HG02973 (cell line): ENCODE measurements at regions not wholly inside any gene's neighbourhood (a gene's known extent, or its start where the extent isn't known, plus 50 kb on each side); places are given as distances from the start of the nearest gene placed in this dataset.

ENCODE experiments used
- ATAC-seq: cut with Tn5 transposase; IDR thresholded peaks from one replicate; pipeline ENCODE4 v1.9.1; 2021; ENCODE audit warnings: moderate library complexity; ENCODE audit not compliant: unreplicated experiment

DNA sequence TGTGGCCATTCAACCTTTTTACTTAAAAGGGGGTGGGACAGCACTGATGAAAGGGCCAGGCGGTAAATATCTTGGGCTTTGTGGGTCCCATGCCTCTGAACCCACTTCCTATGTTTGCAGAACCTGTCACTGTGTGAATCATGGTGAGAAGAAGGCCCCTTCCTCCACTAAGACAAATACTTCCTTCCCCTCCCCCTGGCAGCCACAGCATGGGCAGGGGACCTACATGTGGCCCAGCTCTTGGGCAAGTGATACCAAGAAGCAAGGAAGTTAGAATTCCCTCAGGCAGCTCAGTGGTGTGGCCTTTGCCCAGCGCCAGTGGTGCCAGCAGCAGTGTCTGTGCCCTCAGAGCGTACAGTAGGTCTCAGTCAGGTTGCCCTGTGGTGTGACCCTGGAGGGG lies 168.6 kb downstream of the TRIM33 start:
- no peak for ATAC-seq

DNA sequence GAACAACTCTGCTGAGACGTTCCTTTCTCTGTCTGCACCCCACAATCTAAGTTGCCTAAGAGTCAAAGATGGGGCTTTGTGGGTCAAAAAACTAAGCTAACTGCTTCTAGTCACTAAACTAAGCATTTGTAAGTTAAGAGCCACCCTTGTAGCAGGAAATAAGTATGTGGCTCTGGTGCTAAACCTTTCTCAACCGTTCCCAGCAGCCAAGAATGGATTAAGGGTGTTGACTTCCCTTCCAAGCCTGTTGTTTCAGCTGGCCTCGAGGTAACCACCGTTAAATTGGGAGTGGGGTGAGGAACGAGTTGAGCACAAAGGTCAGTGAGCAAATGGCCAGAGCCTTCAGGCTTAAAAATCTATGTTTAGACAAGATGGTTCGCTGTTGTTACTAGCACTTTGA lies 169.1 kb downstream of the TRIM33 start:
- ATAC-seq, result no peak

DNA sequence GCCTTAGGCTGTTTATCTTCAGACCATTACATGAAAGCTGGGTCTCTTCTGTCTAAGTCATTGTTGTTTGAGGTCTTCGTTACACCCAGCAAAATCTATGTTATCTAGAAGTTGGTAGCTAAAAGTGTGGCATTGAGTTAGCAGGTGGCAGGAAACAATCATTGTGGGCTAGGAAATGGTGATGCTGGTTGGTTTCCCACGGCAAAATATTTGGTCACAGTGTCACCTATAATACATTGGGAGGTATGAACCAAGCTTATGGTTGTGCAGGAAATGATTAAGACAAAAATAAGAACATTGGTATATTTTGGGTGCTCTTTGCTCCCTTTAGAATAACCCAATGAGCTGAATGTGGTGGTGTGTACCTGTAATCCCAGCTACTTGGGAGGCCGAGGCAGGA lies 169.7 kb downstream of the TRIM33 start:
- ATAC-seq, result no peak

DNA sequence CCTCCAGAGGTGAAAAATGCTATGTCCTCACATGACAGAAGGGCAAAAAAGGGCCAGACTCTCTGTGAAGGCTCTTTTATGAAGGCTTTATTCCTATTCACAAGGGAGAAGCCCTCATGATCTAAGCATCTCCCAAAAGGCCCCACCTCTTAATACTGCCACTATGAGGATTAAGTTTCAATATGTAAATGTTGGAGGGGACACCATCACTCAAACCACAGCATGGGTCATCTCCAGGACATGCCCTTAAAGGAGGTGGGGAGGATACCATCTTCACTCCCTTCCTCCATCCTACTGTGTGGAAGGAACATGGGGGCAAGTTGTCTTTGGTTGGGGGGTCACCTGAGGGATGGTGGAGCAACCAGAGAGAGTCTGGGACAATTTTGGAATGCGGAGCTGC lies 170.1 kb downstream of the TRIM33 start:
- no peak for ATAC-seq

DNA sequence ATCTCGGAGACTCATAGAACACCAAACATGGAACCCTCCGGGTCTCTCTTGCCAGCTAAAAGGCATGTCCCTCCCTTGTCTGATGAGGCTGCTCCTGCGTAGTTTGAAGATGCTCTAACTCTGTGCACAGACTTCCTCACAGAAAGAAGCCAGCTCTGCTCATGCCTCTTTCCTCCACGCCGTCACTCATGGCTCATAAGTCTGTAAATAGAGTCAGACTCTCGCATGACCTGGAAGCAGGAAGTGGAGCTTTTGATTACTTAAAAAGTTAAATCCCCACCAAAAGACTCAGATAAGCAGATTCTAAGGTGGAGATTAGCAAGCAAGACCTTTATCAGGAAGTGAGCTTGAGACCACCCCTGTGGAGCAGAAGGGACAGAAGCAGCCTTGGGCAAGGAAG lies 171.6 kb downstream of the TRIM33 start:
- ATAC-seq, result no peak

DNA sequence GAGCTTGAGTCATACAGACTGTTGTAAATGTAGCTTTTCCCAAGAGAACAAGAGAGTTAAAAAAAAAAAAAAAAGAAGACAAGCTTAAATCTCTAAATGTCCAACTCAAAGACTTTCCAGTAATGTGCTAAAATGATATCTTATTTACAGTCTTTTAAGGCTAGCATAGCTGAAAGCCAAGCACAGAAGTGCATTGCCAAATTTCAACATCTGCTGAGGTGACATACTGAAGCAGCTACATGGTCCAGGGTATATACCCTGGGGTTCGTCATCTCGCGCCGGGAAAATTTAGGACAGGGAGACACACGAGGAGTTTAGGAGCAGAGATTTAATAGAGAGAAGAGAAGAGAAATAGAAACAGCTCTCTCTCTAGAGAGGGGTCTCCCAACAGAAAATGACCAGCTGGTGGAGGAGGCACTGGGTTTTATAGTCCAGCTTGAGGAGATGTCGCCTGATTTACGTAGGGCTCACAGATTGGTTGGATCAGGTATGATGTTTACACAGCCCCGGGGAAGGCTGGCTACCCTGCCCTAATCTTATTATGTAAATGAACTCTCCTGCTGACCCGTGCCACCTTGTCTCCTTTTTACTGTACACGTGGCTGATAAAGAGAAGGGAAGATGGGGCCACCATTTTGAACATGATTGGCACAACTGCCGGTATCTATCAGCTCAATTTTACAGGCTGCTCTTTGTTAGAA lies 172.7 kb downstream of the TRIM33 start:
- no peak for ATAC-seq

DNA sequence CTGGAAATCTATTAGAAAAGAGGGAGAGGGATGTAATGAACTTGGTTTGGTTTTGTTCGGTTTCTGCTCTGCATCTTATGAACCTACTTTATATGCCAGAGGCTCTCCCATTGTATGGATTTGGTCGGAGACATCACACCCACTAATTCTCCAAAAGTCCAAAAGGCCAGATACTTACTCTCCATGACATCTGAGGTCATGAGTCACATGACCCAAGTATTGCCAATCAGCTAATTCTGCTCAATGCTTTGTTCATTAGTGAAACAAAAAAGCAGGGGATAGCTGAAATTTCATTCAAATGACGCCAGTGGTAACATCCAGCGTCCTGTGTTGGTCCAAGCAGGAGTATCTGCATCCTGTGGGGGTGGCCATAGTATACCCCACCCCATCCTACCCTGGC lies 173.6 kb downstream of the TRIM33 start:
- ATAC-seq, result no peak

DNA sequence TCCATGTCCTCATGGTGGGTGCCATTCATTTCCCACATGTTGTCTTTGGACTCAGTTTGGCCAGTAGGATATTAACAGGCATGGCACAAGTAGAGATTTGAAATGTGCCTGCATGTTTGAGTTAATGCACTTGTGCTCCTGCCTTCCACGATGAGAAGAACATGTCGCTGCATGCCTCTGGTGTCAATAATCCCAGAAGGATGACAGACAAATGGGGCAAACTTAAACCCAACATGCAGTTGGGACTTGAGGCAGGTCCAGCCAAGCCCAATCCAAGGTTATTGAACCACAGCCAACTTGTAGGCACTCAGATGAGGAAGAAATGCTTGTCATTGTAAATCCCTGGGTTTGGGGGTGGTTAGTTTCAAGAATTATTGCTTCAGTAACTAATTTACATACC lies 174.6 kb downstream of the TRIM33 start:
- no peak for ATAC-seq

DNA sequence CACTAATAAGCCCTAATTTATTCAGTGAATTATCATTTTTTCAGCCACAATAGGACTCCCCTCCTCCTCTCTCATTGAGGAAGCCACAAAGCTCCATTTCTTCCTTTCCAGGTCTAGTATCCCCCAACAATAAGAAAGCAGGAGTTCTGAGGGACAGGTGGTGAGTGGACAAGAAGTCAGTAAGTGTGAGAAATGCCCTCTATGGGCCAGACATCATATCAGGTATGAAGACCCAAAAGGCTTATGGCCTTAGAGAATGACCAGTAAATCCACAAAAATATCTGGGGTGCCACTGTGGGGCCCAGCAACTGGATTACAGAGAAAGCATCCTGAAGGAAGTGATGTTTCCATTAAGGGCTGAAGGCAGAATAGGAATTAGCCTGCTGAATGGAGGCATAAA lies 175.7 kb downstream of the TRIM33 start:
- no peak for ATAC-seq

DNA sequence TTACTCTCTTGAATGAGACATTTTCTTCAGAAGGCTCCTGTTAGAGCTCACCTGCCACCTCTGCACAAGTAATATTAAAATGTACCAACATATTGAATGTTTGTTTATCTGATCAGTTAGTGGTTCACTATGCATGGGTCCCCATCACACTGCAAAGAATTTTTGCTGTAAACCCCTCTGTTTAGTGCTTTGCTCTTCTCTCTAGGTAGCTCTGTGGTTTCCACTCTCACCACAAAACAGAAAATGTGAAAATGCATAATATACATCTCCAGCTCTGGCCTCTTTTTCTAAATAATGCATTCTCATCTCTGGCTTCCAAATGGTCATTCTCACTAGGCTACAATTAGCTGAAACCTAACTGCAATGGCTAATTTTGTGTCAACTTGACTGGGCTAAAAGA lies 176.7 kb downstream of the TRIM33 start:
- no peak for ATAC-seq

DNA sequence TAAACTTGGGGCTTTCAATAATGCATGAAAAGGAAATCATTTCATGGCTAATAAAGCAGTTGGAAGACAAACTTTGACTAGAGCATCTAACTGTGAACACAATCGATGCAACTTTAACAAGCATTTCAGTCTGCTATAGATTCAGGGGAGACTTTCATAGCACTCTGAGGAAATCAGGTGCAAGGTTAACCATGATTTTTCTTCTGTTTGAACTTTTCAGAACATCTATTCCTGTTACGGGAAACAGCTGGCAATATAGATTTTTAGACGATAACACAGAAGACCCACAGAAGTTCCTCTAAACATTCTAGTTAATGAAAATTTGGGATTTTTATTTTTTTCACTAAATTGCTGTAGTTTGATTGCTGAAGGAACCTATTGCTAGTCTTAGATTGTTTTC lies 177.3 kb downstream of the TRIM33 start:
- ATAC-seq, result no peak

DNA sequence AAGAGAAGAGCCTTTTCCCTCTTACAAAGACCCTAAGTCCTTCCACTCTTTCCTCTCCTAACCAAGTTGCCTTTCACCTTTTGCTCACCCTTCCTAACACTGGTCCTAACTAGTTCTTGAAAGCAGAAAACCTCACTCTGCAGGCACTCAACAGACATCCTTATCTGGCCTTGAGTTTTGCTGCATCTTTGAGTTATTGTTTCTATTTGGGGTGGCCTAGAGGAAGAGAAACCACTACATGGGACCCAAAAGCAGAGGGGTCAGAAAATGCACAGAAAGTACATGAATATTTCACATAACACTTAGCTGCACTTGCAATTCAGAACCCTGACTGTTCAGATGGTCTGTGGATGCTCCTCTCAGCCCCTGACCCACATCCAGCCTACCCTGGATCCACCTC lies 178.3 kb upstream of the SYT6 start:
- no peak for ATAC-seq

DNA sequence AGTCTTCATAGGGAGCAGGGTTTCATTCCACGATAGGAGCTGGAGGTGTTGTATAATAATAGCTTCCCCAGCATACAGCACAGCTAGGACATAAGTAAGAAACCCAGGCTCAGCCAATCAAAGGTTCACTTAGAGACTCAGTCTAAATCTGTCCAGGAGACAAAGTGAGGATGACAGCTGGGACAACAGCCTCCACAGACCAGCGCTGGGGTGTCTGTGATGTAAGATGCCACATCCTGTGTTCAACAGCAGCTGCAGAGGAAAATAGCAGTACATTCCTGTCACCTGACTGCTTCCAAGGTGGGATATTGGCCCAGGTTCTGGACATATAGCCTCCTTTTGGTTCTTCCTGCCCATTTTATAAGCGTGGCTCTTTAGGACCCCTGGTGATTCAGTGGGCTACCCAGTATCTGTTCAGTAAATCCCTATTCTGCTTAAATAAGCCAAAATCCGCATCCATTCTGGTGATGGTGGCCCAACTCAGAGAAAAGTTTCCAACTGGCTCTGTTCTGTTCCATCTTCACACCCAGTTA lies 176.8 kb upstream of the SYT6 start:
- ATAC-seq, result no peak

DNA sequence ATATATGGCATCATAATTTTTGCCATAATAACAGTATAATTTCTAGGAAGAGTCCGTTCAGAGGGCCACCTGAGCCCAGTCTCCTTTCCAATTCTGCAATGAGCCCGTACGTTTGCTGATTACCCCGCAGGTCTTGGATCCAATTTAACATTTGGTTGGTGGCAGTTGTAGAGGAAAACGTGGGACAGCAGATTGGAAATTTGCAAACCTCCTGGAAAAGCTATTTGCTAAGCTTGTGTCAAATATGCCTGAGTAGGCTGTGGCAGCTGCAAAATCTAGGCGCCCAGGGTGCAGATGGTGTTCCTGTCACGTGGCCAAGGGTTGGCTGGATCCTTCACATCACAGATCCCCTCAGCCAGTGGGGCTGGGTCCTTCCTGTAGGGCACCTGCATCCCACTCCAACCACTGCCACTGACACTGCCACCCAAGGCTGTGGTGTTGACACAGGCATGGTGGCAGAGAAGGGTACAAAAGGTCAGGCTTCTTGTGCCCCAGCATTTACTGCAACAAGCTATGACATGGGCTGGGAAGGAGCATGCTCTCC lies 174.8 kb upstream of the SYT6 start:
- no peak for ATAC-seq

DNA sequence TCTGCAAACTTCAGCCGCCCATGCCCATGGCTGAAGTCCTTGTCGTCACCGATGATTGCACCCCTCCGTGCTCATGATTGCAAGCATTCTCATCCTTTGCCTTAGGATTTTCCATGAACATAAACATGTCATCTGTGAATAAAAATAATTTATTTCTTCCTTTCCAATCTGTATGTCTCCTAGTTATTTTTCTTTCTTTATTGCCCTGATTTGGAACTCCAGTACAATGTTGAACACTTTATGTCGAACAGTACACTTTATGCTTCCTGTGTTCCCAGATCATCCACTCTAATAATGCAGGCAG lies 170.9 kb upstream of the SYT6 start:
- no peak for ATAC-seq

DNA sequence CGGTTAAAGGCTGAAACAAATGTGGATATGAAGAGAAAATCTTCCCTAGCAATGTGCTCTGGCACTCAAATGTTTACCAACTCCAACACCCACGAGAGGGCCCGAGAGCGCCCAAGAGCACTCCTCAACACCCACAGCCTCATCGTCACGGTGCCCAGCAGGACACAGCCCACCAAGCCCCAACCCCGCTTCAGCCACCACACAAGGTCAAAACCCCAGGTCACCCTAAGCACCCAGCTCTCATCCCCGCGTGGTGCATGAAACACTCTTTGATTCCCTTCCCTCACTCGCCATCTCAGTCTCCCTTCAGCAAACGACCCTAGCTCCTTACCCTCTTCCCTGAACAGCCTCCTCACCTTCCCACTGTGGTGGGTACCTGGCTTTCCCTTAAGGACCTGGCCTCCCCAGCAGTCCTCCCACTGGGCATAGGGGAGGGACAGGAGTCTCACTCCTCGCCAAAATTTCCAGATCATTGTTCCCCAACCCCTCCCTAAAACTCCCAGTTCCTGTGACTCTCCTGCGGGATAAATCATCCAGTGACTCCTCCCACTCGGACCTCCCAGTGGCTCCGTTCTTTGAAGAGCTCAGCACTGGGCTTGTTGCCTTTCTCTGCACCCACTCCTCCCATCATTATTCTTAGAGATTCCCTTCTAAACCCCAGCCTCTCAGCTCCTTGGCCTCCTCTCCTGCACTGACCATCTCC lies 170.4 kb upstream of the SYT6 start:
- ATAC-seq, result no peak

DNA sequence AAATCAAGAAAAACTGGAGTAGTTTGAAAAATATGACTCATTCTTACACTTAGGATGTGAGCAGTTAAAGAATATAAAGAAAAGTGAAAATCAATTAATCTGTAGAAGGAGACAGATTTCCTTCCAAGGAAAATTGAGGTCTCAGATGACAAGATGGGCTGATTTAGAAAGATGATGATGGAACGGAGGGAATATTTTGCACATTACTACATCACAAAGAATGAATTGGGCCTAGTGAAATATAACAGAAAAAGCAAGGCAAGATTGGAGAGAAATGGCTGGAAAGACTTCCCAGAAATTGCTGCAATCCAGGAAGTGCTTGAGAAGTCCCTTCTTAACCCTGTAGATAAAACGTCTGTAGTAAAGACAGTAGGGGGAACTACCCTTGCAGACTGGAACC lies 169.1 kb upstream of the SYT6 start:
- ATAC-seq, result no peak

DNA sequence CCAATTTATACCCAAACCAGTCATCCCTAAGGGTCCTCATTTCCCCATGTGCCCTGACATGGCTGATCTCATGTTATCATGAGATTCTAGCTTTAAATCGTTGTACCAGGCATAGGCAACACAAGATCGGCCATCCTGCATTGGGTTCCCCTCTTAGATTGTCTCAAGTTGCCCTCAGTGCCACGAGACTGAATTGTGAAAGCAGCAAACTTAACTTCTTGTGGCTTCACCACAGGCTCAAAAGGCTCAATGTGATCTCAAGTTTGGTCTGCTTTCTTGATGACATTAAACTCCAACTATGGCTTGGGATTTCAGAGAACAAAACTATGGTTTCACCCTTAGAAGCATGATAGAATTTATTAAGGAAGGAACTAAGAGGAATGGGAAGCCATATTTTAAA lies 168.5 kb upstream of the SYT6 start:
- ATAC-seq, result no peak

DNA sequence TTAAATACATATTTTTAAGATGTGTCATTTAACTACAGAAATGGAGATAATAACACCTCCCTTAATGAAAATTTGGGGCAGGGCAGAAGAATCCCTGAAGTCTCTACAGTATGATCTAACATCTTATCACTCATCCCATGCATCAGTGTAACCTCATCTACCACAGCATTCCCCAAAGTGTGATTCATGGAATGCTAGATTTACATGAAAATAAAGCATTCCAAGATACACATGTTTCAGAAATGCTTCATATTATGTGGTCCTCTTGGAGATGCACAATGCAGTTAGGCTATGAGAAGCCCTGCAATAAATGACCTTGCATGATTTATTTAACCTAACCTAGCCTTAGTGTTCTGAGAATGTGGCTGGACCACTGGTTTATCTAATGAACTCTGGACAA lies 166.9 kb upstream of the SYT6 start:
- ATAC-seq, result no peak

DNA sequence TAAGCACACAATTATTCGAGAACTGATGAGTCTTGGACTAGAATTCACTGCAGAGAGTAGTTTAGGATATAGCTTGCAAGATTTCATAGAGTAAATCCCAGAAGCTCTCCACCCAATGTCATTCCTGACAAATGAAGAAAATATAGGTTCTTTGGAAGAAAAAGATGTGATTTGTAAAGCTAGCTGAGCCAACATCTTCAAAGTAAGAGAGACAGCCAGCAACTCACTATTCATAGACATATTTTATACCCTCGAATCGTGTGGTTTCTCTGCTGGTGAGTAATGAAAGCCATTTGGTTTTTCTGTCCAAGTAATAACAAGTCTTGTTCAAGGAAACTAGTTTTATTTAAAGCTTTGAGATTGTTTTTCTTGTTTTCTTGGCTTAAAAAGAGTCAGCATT lies 165.7 kb upstream of the SYT6 start:
- no peak for ATAC-seq

DNA sequence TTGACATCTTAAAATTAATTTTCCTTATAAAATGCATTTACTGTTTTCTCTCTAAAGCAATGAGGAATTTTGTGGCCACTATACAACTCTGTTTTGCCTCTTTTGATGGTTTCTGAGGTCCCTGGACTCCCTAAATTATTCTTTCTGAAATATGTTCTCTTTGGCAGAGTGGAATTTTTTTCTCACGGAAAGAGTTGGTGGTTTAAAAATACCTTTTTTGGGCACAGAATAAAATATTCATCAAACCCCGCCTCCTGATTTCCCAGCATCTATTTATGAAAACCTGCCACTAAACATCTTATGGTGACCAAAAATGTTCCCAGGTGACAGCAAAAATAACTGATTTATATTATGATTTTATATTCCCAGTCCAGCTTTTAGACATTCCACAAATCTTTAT lies 165.3 kb upstream of the SYT6 start:
- ATAC-seq, result no peak

DNA sequence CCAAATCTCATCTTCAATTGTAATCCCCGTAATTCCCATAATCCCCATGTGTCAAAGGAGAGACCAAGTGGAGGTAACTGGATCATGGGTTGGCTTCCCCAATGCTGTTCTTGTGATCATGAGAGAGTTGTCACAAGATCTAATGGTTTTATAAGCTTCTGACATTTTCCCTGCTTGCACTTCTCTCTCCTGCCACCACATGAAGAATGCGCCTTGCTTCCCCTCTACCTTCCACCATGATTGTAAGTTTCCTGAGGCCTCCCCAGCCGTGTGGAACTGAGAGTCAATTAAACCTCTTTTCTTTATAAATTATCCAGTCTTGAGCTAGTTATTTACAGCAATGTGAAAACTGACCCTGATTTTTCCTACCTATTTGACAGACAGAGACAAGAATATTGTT lies 162.5 kb upstream of the SYT6 start:
- no peak for ATAC-seq

DNA sequence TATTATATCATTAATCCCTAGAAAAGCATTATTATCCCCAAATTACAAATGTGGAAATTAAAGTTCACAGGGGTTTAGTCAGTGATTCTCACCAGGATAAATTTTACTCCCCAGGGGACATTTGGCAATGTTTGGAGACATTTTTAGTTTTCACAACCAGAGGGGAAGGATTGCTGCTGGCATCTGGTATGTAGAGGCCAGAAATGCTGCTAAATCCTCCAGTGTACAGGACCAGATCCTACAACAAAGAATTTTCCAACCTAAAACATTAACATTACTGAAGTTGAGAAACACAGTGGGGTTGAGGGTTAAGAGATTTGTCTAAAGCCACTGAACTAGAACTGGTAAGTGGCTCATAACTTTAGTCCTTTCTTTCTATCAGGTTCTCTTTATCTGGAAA lies 162.0 kb upstream of the SYT6 start:
- no peak for ATAC-seq
